ENCODE measurements at regions not wholly inside any gene's neighbourhood (a gene's known extent, or its start where the extent isn't known, plus 50 kb on each side); places are given as distances from the start of the nearest gene placed in this dataset.

DNA sequence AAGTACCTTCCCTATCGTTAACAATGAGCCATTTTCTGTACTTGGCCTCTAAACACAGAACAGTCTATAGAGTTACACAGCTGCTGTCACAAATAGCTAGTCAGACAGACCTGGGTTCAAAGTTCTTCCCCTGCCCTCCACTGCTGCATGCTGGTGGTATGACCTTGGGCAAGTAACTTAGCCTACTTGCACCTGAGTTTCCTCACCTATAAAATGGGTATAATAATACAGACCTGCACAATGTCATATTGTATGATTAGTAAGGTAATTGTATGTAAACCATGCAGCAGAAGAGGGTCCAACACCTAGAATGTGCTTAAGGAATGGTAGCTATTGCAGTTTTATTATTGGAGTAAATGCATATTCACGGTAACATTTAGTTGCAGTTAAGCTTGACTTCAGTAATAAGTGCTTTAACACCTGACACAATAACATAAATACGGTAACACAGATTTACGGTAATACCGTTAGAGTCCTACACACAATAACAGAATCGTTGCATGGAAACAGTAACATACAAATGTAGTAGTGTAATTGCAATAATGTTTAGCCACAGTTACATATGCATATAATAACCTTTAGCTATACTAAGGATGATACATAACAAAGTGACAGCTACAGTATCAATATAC, 193.3 kb upstream of the CSF3R start:
- DNase-seq (ENCODE audit: low read depth), result no peak

DNA sequence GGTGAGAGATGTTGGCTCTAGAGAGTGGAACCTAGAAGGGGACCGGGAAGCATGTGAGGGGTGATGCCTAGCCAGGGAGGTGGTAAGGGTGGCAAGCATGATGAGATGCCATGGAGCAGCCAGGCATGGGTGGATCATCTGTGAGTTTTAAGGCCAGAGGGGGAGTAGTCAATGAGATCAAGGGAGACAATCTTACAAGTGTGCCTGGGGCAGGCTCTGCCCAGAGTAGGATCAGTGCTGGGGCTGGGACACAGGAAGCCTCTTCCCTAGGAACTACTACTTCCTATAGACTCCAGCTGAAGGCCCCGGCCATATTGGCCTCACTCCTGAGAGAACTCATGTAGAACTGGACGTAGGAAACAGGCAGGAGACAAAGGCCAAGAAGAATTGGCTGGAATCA, 192.4 kb upstream of the CSF3R start:
- no peak for DNase-seq (ENCODE audit: low read depth)

DNA sequence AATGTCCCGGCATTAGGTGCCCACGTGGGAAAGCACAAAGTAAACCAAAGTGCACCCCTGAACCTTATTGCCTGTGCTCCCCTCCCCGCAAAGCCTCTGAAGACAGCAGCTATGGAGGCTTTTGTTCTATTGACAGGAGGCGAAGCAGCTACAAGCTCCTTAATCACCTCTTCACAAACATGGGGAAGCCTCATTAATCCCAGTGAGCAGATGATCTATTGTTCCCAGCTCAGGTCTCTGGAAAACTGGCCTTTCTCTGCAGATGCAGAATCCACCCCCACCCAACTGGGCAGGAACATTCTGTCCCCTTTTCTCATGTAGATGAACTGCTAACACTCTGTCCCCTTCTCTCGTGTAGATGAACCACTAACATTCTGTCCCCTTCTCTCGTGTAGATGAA, 190.5 kb upstream of the CSF3R start:
- DNase-seq (ENCODE audit: low read depth), result no peak

GRCh38 chr1:36669262-36669661, 186.5 kb upstream of the CSF3R start:
- no peak for DNase-seq (ENCODE audit: low read depth)

DNA sequence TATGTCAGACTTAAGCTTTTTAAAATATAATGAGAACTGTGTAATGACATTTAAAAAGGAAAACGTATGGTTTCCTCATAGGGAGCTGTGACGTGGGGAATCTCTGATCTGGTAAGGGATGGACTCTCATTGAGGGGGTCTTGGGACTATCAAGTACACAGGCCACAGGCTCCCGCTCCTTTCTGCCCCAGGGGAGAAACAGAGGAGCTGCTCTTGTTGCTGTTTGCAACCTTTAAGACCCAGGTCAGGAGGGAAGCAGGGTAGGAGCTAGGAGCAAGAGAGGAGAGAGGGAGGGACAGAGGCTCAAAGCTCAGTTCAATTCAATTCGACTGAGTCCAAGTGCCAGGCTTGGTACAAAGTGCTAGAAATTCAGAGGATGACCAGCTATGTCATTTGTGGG, 185.1 kb upstream of the CSF3R start:
- DNase-seq (ENCODE audit: low read depth), result no peak

GRCh38 chr1:36667256-36667655, 184.5 kb upstream of the CSF3R start:
- DNase-seq (ENCODE audit: low read depth), result no peak

GRCh38 chr1:36665478-36666080, 182.9 kb upstream of the CSF3R start:
- DNase-seq (ENCODE audit: low read depth), result no peak

GRCh38 chr1:36664571-36665287, 182.0 kb upstream of the CSF3R start:
- no peak for DNase-seq (ENCODE audit: low read depth)

DNA sequence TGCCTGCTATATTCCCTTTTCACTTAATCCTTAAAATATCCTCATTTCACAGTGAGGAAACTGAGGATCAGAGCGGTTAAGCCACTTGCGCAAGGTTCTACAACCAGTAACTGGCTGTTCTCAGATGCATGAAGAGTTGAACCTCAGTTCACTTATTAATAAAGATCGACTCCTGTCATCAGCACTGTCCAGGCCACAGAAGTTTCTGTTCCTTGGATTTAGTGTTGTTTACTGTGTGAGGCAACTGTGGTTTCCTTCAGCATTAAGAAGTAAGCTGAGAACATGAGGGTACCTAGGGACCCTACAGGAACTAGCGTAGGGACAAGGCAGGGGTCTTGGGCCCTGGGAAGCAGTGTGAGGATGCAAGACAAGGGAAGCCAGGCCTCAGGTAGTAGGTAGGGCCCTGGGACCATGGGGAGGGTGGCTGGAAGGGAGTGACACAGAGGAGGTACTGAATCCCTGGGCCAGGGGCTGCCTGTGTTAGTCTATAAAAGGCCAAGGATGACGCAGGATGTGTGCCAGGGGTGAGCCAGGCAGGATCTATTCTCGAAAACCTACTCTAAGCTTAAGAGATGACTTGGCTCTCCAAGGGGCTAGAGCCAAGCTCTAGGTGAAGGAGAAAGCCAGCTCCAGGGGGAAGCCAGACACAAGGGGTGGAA, 181.2 kb upstream of the CSF3R start:
- no peak for DNase-seq (ENCODE audit: low read depth)

GRCh38 chr1:36658838-36659237, 176.1 kb upstream of the CSF3R start:
- DNase-seq (ENCODE audit: low read depth), result no peak

DNA sequence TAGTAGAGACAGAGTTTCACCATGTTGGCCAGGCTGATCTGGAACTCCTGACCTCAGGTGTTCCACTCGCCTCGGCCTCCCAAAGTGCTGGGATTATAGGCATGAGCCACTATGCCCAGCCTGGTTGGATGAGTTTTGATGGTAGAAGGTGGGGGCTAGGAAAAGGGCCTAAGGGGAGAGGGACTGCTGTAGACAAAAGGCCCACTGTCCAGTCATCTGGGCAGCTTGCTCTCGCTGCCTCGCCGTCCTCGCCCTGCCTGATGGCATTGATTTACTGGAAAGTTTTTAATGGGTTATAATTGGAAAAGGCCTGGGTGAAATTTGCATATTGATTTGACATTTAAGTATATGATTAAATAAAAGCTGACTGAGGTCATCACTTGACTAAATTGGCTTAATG, 175.1 kb upstream of the CSF3R start:
- no peak for DNase-seq (ENCODE audit: low read depth)

GRCh38 chr1:36656838-36657237, 174.1 kb upstream of the CSF3R start:
- DNase-seq (ENCODE audit: low read depth), result no peak

GRCh38 chr1:36656271-36656670, 173.6 kb upstream of the CSF3R start:
- DNase-seq (ENCODE audit: low read depth), result no peak

DNA sequence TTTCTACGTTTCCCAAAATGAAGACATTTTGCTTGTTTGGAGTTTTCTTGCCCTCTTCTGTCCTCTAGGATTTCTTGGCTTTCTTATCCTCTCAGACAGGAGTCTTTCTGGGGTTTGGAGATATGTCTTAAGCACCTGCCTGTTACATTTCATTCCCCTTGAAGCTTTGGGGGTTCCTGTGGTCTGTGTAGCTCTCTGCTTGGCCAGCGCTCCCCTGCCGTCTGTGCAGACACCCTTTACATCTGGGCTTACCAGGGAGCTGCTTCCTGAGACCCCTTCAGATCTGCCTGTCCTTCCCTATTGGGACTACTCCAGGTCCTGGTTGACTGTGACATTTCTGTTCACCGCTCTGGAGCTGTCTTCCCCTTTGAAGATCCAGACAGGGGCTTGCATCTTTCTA, 171.9 kb upstream of the CSF3R start:
- DNase-seq (ENCODE audit: low read depth), result no peak

- DNase-seq (ENCODE audit: low read depth), result peak; percentile 1
Measured at GRCh38 chr1:36653850-36654249, 171.1 kb upstream of the CSF3R start.

- no peak for DNase-seq (ENCODE audit: low read depth)
Measured at GRCh38 chr1:36652586-36652985, 169.9 kb upstream of the CSF3R start.

GRCh38 chr1:36652011-36652410, 169.3 kb upstream of the CSF3R start:
- no peak for DNase-seq (ENCODE audit: low read depth)

DNA sequence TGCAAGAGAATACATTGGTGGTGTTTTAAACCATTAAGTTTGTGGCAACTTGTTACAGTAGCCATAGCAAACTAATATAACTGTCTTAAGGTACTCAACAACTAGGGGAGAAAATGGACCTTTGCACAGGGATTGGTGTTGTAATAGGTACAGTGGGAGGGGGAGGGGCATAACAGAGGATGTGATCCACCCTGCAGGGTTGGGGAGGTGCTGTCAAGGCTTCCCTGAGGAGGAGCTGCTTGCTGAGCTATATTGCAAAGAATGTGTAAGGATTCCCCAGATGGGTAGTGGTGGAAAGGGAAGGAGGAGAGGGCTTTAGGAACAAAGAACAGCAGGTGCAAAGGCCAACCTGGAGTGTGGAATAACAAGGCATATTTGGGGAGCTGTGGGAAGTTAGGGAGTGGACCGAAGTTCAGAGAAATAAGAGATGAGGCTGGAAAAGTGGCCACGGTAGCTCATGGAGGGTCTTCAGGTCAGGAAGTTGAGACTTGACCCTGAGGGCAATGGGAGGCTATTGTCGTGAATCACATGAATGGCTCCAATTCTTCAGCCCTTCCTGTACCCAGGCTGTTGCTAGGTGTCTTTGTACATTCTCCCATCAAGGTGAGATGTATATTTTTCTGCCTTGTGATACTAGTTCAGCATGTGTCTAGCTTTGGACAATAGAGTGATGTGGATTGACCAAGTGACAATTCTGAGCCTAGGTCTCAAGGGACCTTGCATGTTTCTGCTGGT, 168.6 kb upstream of the CSF3R start:
- DNase-seq (ENCODE audit: low read depth), result no peak

- DNase-seq (ENCODE audit: low read depth), result peak; percentile 16
Measured at GRCh38 chr1:36650200-36651065, 167.7 kb upstream of the CSF3R start.

DNA sequence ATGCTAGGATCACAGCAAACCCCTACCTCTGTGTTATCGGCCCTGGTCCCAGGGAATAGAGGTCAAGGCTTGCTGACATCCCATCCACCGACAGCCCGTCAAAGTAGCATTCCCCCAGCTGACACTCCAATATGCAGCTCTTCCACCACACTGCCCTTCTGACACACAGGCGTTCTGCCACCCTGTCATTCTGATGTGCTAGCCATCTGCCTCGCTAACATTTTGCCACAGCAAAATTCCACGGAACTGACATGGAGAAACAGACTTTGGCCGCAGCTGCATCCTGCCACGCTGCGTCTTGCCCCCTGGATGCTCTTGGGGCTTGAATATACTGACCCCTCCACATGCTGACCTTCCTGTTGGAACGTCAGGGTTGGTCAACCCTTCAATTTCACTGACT, 163.2 kb upstream of the CSF3R start:
- DNase-seq (ENCODE audit: low read depth), result no peak

DNA sequence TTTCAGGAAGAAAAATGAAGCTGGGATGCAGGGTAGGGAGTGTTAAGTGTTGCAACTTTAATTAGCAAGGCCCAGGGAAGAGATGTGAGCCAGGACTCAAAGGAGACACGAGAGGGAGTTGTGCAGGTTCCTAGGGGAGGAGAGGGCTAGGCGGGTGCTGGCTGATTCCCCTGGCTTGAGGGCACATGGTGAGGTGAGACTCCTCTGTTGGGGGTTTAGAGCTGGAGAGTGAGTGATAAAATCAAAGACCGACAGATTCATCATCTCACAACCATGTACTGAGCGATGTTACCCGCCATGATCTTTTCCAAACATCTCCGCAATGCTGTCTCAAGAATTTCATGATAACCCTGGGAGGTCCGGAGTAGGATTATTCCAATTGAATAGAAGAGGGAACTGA, 161.8 kb upstream of the CSF3R start:
- DNase-seq (ENCODE audit: low read depth), result no peak

Data from stromal cell of bone marrow (primary cell).